ENCODE measurements at regions not wholly inside any gene's neighbourhood (a gene's known extent, or its start where the extent isn't known, plus 50 kb on each side); places are given as distances from the start of the nearest gene placed in this dataset.

GRCh38 chr4:173717581-173717980, 187.6 kb upstream of the HAND2 start:
- no peak for DNase-seq (ENCODE audit: extremely low read depth, low read depth)

DNA sequence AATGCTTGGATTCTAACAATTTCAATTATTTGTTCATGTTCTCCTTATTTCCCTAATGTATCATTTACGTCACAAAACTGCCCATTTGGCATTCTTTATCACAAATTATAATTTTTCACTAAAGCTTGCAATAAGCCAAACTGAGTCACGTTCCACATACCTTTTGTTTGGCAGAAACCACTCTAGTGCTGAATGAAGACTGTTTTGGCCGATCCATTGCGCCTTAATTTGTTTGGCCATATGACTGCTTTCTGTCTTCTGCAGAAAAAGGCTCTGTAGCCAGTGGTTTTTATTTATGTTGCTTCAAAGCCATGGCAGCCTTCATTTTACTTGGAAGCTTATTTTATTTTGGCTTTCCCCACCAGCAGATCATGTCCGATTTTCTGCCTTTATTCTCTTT, 184.4 kb upstream of the HAND2 start:
- no peak for DNase-seq (ENCODE audit: extremely low read depth, low read depth)

DNA sequence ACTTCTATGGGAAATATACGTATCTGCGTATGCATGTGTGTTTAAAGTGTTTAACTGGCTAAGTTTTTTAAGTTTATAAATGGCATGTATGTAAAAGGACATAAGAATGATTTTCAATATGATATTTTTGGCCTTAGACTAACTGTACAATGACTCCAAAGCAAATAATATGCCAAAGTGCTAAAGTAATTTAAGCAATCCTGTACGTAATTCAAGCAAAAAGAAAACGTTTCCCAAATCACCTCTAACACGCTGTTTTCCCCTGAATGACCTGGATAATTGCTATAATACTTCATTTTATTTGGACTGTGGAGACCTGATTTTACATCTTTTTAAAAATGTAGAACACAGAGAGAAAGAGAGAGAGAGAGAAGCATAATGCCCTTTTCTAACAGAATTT, 183.0 kb upstream of the HAND2 start:
- DNase-seq (ENCODE audit: extremely low read depth, low read depth) = no peak

- DNase-seq (ENCODE audit: extremely low read depth, low read depth) = no peak
These were observed 177.8 kb upstream of the HAND2 start for GRCh38 chr4:173707658-173708419.

- DNase-seq (ENCODE audit: extremely low read depth, low read depth) = no peak
These were observed 174.2 kb upstream of the HAND2 start for GRCh38 chr4:173704201-173704600.

- no peak for DNase-seq (ENCODE audit: extremely low read depth, low read depth)
These were observed 173.0 kb upstream of the HAND2 start for GRCh38 chr4:173703021-173703420.

DNA sequence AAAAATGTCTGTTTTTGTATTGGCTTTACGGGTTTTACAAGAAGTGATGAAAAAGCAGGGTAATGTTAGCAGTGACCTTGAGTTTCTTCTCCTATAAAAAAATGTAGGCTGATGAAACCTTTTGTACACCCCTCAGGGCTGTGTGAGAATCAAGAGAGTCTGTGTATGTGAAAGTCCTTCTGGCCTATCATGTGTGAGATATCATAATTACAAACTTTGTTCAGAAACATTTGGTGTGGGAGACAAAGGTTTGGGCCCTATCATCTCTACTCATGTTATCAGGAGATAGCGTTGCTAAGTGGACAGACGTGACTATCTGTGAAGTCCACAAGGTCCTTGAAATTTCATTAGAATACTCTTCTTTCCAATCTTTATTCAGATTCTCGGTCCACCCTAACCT, 170.6 kb upstream of the HAND2 start:
- DNase-seq (ENCODE audit: extremely low read depth, low read depth) = no peak

DNA sequence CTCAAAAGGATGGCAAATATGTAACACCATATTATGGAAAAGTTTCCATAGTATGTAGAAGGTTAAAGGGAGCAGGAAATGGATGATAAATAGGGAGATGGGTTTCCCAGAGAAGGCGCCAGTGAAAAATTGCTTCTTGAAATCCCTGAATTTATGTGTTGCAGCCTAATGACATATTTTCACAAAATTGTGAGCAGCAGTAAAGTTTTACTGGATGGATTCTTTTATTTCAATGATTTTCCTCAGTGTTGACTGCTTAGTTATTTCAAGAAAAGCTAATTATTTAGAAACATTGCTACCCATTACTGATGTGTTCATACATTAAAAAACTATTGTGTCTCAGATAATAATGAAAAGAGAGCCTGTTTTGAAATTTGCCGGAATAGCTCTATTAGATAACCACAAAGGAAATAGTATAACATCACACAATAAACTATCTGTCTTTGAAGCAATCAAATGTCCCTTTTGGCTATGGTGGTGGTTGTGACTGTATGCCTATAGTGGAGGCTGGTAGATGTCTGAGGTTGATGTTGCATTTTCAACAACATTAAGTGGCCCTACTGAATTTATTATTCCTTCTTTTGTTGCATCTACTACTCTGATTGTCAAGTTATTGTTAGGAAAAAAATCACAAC, 169.9 kb upstream of the HAND2 start:
- no peak for DNase-seq (ENCODE audit: extremely low read depth, low read depth)

GRCh38 chr4:173698557-173699262, 168.7 kb upstream of the HAND2 start:
- no peak for DNase-seq (ENCODE audit: extremely low read depth, low read depth)

DNA sequence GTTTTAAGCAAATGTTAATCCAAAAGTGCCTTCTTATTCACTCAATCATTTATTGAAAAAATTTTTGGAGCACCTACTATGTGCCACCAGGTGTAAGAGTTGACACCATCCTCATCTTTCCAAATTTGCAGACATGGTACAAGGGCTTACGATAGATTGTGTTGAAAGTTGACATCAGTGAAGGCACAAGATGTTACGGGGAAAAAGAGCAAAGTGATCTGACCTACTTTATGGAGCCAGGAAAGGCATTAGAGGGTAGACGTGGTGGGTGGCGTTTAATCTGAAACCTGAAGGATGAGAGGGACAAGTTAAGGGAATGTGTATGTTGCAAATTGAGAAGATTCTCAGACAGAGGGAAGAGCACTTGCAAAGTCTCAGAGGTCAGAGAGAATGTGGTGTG, 167.8 kb upstream of the HAND2 start:
- no peak for DNase-seq (ENCODE audit: extremely low read depth, low read depth)

- no peak for DNase-seq (ENCODE audit: extremely low read depth, low read depth)
These were observed 166.5 kb upstream of the HAND2 start for GRCh38 chr4:173696551-173696950.

GRCh38 chr4:173696011-173696410, 166.0 kb upstream of the HAND2 start:
- no peak for DNase-seq (ENCODE audit: extremely low read depth, low read depth)

- DNase-seq (ENCODE audit: extremely low read depth, low read depth) = no peak
These were observed 155.8 kb upstream of the HAND2 start for GRCh38 chr4:173685831-173686210.

DNA sequence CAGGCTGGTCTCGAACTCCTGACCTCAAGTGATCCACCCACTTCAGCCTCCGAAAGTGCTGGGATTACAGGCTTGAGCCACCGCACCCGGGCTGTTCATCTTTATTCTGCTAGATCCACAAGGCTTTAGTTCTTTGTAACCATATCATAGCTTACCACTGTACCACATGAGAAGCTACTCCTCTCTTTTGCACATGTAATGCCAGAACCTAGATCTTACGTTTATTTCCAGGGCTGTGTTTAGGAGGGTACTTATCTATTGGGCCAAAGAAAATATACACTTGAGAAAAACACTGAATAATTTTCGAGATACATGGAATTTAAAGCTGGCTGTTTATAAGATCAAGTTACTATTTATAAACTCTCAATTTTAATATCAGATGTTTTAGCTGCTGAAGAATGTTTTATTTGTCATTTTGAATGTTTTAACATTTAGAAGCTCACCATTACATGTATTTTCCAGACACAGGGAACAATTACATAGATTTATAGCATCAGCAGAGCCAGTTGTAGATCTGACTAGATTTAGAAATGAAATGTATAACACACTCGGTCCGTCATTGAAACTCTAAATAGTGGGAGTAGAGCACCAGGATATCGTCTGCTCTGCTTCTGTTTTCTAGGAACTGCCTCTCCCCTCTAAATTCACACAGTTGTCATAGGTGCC, 155.3 kb upstream of the HAND2 start:
- DNase-seq (ENCODE audit: extremely low read depth, low read depth) = no peak

GRCh38 chr4:173684223-173684622, 154.2 kb upstream of the HAND2 start:
- DNase-seq (ENCODE audit: extremely low read depth, low read depth) = no peak

GRCh38 chr4:173682609-173683008, 152.6 kb upstream of the HAND2 start:
- no peak for DNase-seq (ENCODE audit: extremely low read depth, low read depth)

GRCh38 chr4:173680278-173680677, 150.2 kb upstream of the HAND2 start:
- DNase-seq (ENCODE audit: extremely low read depth, low read depth) = no peak

DNA sequence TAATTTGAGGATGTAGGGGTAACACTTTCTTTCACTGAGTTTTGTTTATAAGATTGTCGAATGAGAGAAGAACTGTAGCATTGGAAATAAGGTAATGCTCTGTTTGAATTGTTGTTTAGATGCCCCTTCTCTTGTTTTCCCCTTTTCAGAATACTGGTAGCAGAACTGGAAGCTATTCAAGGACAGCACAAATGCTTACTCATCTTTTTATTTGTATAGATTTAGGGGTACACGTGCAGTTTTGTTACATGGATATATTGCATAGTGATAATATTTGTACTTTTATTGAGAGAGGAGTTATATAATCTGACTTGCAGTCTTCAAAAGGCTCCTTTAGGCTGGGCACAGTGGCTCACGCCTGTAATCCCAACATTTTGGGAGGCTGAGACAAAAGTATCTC, 145.4 kb upstream of the HAND2 start:
- DNase-seq (ENCODE audit: extremely low read depth, low read depth) = no peak

GRCh38 chr4:173669460-173670179, 139.6 kb upstream of the HAND2 start:
- no peak for DNase-seq (ENCODE audit: extremely low read depth, low read depth)

- DNase-seq (ENCODE audit: extremely low read depth, low read depth) = no peak
These were observed 131.0 kb upstream of the HAND2 start for GRCh38 chr4:173661001-173661400.

DNA sequence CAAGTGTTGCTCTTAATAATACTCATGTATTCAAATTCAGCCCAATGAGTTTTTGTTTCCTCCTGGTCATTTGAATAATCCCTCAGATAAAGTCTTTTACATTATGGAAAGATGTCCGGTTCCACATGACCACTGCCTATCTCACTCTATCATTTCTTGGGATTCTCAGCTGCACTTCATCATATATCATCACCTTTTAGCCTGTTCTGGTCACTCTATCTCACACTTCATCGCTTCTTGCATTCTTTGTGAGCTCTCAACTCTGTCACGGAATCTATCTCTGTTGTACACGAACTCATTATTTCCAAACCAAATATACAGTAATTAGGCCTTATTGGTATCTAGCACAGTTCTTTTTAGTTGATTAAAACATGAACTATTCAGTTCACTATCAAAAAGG, 126.9 kb upstream of the HAND2 start:
- no peak for DNase-seq (ENCODE audit: extremely low read depth, low read depth)

Measured in NCI-H460 (cell line).